PFSK-1 (cell line): ENCODE measurements at regions not wholly inside any gene's neighbourhood (a gene's known extent, or its start where the extent isn't known, plus 50 kb on each side); places are given as distances from the start of the nearest gene placed in this dataset.

Experiments
- FOXP2 ChIP-seq: optimal IDR thresholded peaks from 2 replicates; pipeline ENCODE3; 2011; ENCODE audit warnings: borderline replicate concordance, control low read depth, inconsistent platforms; ENCODE audit not compliant: insufficient read depth; ENCODE audit errors: extremely low read length, extremely low read depth
- POLR2AphosphoS5 ChIP-seq: IDR thresholded peaks from 2 replicates; pipeline ENCODE4 v1.6.1; 2012; ENCODE audit warnings: low read depth, mild to moderate bottlenecking, control low read depth, low read length, moderate library complexity
- SIN3A ChIP-seq: IDR thresholded peaks from 2 replicates; pipeline ENCODE4 v1.6.1; 2012; ENCODE audit warnings: mild to moderate bottlenecking, low read length, moderate library complexity, borderline replicate concordance; ENCODE audit not compliant: insufficient read depth
- TAF1 ChIP-seq: IDR thresholded peaks from 2 replicates; pipeline ENCODE4 v1.6.1; 2012; ENCODE audit warnings: low read length, control low read depth, borderline replicate concordance; ENCODE audit not compliant: insufficient read depth
- TF ChIP-seq, protein P1 (sequence below), 2 experiments: IDR thresholded peaks; 2 replicates each; pipeline versions ENCODE4 v1.6.1 to v1.8.0; 2011 to 2012; ENCODE audit warnings: low read depth in 2 of 2, low read length in 2 of 2, control low read depth in 1 of 2, inconsistent platforms in 1 of 2, mild to moderate bottlenecking in 1 of 2, moderate library complexity in 1 of 2; ENCODE audit not compliant: insufficient read depth in 1 of 2

GRCh38 chr21:19048098-19048672 is 644.6 kb upstream of the TMPRSS15 start:
- TF ChIP-seq, protein P1, sequence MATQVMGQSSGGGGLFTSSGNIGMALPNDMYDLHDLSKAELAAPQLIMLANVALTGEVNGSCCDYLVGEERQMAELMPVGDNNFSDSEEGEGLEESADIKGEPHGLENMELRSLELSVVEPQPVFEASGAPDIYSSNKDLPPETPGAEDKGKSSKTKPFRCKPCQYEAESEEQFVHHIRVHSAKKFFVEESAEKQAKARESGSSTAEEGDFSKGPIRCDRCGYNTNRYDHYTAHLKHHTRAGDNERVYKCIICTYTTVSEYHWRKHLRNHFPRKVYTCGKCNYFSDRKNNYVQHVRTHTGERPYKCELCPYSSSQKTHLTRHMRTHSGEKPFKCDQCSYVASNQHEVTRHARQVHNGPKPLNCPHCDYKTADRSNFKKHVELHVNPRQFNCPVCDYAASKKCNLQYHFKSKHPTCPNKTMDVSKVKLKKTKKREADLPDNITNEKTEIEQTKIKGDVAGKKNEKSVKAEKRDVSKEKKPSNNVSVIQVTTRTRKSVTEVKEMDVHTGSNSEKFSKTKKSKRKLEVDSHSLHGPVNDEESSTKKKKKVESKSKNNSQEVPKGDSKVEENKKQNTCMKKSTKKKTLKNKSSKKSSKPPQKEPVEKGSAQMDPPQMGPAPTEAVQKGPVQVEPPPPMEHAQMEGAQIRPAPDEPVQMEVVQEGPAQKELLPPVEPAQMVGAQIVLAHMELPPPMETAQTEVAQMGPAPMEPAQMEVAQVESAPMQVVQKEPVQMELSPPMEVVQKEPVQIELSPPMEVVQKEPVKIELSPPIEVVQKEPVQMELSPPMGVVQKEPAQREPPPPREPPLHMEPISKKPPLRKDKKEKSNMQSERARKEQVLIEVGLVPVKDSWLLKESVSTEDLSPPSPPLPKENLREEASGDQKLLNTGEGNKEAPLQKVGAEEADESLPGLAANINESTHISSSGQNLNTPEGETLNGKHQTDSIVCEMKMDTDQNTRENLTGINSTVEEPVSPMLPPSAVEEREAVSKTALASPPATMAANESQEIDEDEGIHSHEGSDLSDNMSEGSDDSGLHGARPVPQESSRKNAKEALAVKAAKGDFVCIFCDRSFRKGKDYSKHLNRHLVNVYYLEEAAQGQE (IDR thresholded peaks at IDR 0.05; ENCODE audit: insufficient read depth in 1 of 2, low read depth in 2 of 2, low read length in 2 of 2) = no peak
- TF ChIP-seq TAF1 (no peak), POLR2AphosphoS5 (no peak), SIN3A (no peak), FOXP2 (no peak)
